Ovary (tissue), 3 donors: ENCODE measurements at regions not wholly inside any gene's neighbourhood (a gene's known extent, or its start where the extent isn't known, plus 50 kb on each side); places are given as distances from the start of the nearest gene placed in this dataset.

ENCODE experiments used
- EP300 ChIP-seq: sonication (generic); formaldehyde crosslinking; IDR thresholded peaks from one replicate; pipeline ENCODE4 v1.6.1; 2017; ENCODE audit warnings: antibody characterized with exemption
- POLR2A ChIP-seq: fragments of 450-650 bp; IDR thresholded peaks from one replicate; pipeline ENCODE4 v1.6.1; 2017; ENCODE audit warnings: antibody characterized with exemption, mild to moderate bottlenecking, moderate library complexity
- TF ChIP-seq, protein P1 (sequence below), 3 donors: fragments of 450-650 bp in 2 of 3; fragments of 200-600 bp in 1 of 3; IDR thresholded peaks; one replicate each; pipeline versions ENCODE4 v1.5.1 to v1.8.0; 2016 to 2022; ENCODE audit warnings: antibody characterized with exemption in 3 of 3, mild to moderate bottlenecking in 1 of 3
- donor health status: DM: no; HTN: no; CAD: no.

GRCh38 chr7:16271355-16271915 is 149.9 kb downstream of the CRPPA start:
- TF ChIP-seq, protein P1, sequence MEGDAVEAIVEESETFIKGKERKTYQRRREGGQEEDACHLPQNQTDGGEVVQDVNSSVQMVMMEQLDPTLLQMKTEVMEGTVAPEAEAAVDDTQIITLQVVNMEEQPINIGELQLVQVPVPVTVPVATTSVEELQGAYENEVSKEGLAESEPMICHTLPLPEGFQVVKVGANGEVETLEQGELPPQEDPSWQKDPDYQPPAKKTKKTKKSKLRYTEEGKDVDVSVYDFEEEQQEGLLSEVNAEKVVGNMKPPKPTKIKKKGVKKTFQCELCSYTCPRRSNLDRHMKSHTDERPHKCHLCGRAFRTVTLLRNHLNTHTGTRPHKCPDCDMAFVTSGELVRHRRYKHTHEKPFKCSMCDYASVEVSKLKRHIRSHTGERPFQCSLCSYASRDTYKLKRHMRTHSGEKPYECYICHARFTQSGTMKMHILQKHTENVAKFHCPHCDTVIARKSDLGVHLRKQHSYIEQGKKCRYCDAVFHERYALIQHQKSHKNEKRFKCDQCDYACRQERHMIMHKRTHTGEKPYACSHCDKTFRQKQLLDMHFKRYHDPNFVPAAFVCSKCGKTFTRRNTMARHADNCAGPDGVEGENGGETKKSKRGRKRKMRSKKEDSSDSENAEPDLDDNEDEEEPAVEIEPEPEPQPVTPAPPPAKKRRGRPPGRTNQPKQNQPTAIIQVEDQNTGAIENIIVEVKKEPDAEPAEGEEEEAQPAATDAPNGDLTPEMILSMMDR (IDR thresholded peaks at IDR 0.05) = no peak
- TF ChIP-seq POLR2A (no peak), EP300 (no peak)
